ENCODE measurements at regions not wholly inside any gene's neighbourhood (a gene's known extent, or its start where the extent isn't known, plus 50 kb on each side); places are given as distances from the start of the nearest gene placed in this dataset.
"Not testable (repeated sequence)": the region's sequence is repeated elsewhere in the genome, so short reads cannot be mapped to it uniquely, and the experiment has no call there.

DNA sequence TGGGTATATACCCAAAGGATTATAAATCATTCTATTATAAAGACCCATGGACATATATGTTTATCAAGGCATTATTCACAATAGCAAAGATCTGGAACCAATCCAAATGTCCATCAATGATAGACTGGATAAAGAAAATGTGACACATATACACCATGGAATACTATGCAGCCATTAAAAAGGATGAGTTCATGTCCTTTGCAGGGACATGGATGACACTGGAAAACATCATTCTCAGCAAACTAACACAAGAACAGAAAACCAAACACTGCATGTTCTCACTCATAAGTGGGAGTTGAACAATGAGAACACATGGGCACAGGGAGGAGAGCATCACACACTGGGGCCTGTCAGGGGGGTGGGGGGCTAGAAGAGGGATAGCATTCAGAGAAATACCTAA is 136.9 kb upstream of the ST8SIA4 start:
- peak; percentile 86 for TF ChIP-seq ZNF146 (CRISPR knock-in tag; IDR thresholded peaks at IDR 0.05; ENCODE audit: unreplicated experiment)
- TF ChIP-seq KDM1A (IDR thresholded peaks at IDR 0.05), result peak in 1 of 2 experiments; percentile 38; a peak in 2 of 4 replicates
- H3K36me3 ChIP-seq (ENCODE audit: control insufficient read depth, insufficient read depth, low read length); H3K9me3 ChIP-seq (replicated peaks; ENCODE audit: control insufficient read depth, insufficient read depth, low read depth, low read length); H3K9ac ChIP-seq (ENCODE audit: insufficient read depth in 1 of 2, low read depth in 2 of 2, low read length in 2 of 2); in situ Hi-C loops (cut with MboI); H2AFZ ChIP-seq (ENCODE audit: low read depth, low read length); H4K20me1 ChIP-seq (replicated peaks; ENCODE audit: control insufficient read depth, insufficient read depth, low read length); H3K4me2 ChIP-seq (ENCODE audit: insufficient read depth, low read length); H3K4me3 ChIP-seq; H3K27me3 ChIP-seq (ENCODE audit: control insufficient read depth in 2 of 2, insufficient read depth in 2 of 2, low read length in 2 of 2); POLR2A ChIA-PET; CTCF ChIA-PET (ENCODE audit: low intra/inter-chr PET ratio); DNase-seq (ENCODE audit: extremely low read depth in 1 of 4, low spot score in 3 of 4); FAIRE-seq; H3K9me1 ChIP-seq (ENCODE audit: control insufficient read depth, insufficient read depth, low read length); H3K27ac ChIP-seq (ENCODE audit: extremely low read depth, low read depth, low read length); H3K4me1 ChIP-seq (replicated peaks in 1 of 2; ENCODE audit: control insufficient read depth in 2 of 2, insufficient read depth in 2 of 2, low read length in 2 of 2); BruUV-seq (replicated peaks); ATAC-seq: not testable (repeated sequence)
- peaks cover 53% of the 10 kb centered on the region for H3K79me2 ChIP-seq (ENCODE audit: control insufficient read depth, insufficient read depth, low read length)
- intact Hi-C loops (cut with micrococcal nuclease), result loop anchor here (5.0 kb wide), 1 partner anchor 418 kb away; no protein-coding TSS in a partner anchor

DNA sequence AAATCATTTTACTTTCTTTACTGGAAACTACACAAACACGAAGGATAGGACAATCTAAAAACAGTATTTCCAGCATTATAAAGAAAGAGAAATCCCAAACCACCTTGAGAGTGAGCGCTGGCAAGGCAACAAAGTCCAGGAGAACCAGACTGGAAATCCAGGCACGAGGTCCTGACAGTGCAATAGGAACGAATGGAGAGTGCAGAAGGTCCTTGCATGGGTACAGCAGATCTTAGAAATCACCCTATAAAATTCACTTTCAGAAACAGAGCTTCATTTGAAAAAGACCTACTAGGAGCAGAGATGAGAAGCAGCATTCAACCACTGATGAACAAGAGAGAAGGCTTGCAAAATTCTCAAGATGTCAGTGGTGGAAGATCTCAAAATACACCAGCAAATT is 133.7 kb upstream of the ST8SIA4 start:
- Histone ChIP-seq H3K36me3 (ENCODE audit: control insufficient read depth, insufficient read depth, low read length) (no peaks in the 10 kb centered on the region), H3K4me1 (replicated peaks in 1 of 2; ENCODE audit: control insufficient read depth in 2 of 2, insufficient read depth in 2 of 2, low read length in 2 of 2) (no peaks in the 10 kb centered on the region), H3K4me2 (ENCODE audit: insufficient read depth, low read length) (no peak overlapping the region), H3K27me3 (ENCODE audit: control insufficient read depth in 2 of 2, insufficient read depth in 2 of 2, low read length in 2 of 2) (no peaks in the 10 kb centered on the region), H3K4me3 (no peak overlapping the region), H3K79me2 (ENCODE audit: control insufficient read depth, insufficient read depth, low read length) (peaks cover 51% of the 10 kb centered on the region), H3K9ac (ENCODE audit: insufficient read depth in 1 of 2, low read depth in 2 of 2, low read length in 2 of 2) (peak overlapping the region in 1 of 2 experiments; percentile 5; a peak in 1 of 4 replicates), H3K9me3 (replicated peaks; ENCODE audit: control insufficient read depth, insufficient read depth, low read depth, low read length) (no peaks in the 10 kb centered on the region), H3K27ac (ENCODE audit: extremely low read depth, low read depth, low read length) (no peak overlapping the region), H2AFZ (ENCODE audit: low read depth, low read length) (peak overlapping the region; percentile 36; the same call in 1 of the 2 replicates), H3K9me1 (ENCODE audit: control insufficient read depth, insufficient read depth, low read length) (no peaks in the 10 kb centered on the region), H4K20me1 (replicated peaks; ENCODE audit: control insufficient read depth, insufficient read depth, low read length) (no peaks in the 10 kb centered on the region)
- in situ Hi-C loops (cut with MboI) (no loop called here), intact Hi-C loops (cut with micrococcal nuclease) (no loop called here)
- FAIRE-seq (no peak), DNase-seq (ENCODE audit: extremely low read depth in 1 of 4, low spot score in 3 of 4) (peak in 1 of 4 experiments; percentile 7), ATAC-seq (peak; percentile 76)
- WGBS (ENCODE audit: insufficient coverage, low coverage, missing lambda C conversion rate), result 0% methylated on average over 4 of the region's 4 CpGs
- POLR2A ChIA-PET, result no interaction called here
- CTCF ChIA-PET (ENCODE audit: low intra/inter-chr PET ratio), result no interaction called here
- TF ChIP-seq, protein P1, sequence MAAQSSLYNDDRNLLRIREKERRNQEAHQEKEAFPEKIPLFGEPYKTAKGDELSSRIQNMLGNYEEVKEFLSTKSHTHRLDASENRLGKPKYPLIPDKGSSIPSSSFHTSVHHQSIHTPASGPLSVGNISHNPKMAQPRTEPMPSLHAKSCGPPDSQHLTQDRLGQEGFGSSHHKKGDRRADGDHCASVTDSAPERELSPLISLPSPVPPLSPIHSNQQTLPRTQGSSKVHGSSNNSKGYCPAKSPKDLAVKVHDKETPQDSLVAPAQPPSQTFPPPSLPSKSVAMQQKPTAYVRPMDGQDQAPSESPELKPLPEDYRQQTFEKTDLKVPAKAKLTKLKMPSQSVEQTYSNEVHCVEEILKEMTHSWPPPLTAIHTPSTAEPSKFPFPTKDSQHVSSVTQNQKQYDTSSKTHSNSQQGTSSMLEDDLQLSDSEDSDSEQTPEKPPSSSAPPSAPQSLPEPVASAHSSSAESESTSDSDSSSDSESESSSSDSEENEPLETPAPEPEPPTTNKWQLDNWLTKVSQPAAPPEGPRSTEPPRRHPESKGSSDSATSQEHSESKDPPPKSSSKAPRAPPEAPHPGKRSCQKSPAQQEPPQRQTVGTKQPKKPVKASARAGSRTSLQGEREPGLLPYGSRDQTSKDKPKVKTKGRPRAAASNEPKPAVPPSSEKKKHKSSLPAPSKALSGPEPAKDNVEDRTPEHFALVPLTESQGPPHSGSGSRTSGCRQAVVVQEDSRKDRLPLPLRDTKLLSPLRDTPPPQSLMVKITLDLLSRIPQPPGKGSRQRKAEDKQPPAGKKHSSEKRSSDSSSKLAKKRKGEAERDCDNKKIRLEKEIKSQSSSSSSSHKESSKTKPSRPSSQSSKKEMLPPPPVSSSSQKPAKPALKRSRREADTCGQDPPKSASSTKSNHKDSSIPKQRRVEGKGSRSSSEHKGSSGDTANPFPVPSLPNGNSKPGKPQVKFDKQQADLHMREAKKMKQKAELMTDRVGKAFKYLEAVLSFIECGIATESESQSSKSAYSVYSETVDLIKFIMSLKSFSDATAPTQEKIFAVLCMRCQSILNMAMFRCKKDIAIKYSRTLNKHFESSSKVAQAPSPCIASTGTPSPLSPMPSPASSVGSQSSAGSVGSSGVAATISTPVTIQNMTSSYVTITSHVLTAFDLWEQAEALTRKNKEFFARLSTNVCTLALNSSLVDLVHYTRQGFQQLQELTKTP (IDR thresholded peaks at IDR 0.05; ENCODE audit: low read depth in 1 of 2, partially characterized antibody in 2 of 2), result peak in 1 of 2 experiments; percentile 64
- no peak for TF ChIP-seq SNIP1 (IDR thresholded peaks at IDR 0.05; ENCODE audit: low read depth)
- BruUV-seq (replicated peaks), result no TSS peak

Data from K562 (cell line).